ENCODE measurements at regions not wholly inside any gene's neighbourhood (a gene's known extent, or its start where the extent isn't known, plus 50 kb on each side); places are given as distances from the start of the nearest gene placed in this dataset.

DNA sequence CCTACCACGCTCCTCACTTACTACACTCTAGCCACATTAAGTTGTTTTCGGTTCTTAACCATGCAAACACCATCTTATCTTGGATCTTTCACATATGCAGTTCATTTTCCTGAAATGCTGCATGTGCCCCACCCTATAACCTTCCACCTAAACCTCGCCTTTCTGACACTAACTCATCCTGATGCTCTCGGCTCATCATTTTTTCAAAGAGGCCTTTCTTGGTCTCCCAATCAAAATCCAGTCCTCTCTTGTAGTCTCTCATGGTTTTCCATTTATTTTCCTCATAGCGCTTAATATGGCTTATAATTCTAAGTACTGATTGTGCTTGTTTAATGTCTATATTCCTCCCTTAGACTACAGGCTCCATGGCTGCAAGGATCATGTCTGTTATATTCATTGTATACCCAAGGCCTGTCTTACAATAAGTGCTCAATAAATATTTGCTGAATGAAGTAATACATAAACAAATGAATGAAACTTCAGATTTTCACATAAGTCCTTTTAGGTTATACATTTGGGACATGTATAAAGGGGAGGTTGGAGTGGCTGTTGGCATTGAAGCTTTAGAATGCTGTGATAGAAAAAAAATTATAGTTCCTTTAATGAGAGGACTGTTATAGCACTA, 79.2 kb upstream of the CDC42BPA start (continued):
- TF ChIP-seq, protein P1, sequence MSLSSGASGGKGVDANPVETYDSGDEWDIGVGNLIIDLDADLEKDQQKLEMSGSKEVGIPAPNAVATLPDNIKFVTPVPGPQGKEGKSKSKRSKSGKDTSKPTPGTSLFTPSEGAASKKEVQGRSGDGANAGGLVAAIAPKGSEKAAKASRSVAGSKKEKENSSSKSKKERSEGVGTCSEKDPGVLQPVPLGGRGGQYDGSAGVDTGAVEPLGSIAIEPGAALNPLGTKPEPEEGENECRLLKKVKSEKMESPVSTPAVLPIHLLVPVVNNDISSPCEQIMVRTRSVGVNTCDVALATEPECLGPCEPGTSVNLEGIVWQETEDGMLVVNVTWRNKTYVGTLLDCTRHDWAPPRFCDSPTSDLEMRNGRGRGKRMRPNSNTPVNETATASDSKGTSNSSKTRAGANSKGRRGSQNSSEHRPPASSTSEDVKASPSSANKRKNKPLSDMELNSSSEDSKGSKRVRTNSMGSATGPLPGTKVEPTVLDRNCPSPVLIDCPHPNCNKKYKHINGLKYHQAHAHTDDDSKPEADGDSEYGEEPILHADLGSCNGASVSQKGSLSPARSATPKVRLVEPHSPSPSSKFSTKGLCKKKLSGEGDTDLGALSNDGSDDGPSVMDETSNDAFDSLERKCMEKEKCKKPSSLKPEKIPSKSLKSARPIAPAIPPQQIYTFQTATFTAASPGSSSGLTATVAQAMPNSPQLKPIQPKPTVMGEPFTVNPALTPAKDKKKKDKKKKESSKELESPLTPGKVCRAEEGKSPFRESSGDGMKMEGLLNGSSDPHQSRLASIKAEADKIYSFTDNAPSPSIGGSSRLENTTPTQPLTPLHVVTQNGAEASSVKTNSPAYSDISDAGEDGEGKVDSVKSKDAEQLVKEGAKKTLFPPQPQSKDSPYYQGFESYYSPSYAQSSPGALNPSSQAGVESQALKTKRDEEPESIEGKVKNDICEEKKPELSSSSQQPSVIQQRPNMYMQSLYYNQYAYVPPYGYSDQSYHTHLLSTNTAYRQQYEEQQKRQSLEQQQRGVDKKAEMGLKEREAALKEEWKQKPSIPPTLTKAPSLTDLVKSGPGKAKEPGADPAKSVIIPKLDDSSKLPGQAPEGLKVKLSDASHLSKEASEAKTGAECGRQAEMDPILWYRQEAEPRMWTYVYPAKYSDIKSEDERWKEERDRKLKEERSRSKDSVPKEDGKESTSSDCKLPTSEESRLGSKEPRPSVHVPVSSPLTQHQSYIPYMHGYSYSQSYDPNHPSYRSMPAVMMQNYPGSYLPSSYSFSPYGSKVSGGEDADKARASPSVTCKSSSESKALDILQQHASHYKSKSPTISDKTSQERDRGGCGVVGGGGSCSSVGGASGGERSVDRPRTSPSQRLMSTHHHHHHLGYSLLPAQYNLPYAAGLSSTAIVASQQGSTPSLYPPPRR (CRISPR knock-in tag; IDR thresholded peaks at IDR 0.05; ENCODE audit: borderline replicate concordance) = 0 out of 2 replicates have a peak, but pooled peaks have one; percentile 52
- no peak for TF ChIP-seq HINFP (tag; conservative IDR thresholded peaks at IDR 0.05; ENCODE audit: low read depth)
- TF ChIP-seq ZNF696 (CRISPR knock-in tag; conservative IDR thresholded peaks at IDR 0.05) = no peak
- peak in 1 of 2 experiments; percentile 45; a peak in 1 of 4 replicates for TF ChIP-seq TEAD1 (CRISPR knock-in tag; IDR thresholded peaks at IDR 0.05)
- TF ChIP-seq, protein P2, sequence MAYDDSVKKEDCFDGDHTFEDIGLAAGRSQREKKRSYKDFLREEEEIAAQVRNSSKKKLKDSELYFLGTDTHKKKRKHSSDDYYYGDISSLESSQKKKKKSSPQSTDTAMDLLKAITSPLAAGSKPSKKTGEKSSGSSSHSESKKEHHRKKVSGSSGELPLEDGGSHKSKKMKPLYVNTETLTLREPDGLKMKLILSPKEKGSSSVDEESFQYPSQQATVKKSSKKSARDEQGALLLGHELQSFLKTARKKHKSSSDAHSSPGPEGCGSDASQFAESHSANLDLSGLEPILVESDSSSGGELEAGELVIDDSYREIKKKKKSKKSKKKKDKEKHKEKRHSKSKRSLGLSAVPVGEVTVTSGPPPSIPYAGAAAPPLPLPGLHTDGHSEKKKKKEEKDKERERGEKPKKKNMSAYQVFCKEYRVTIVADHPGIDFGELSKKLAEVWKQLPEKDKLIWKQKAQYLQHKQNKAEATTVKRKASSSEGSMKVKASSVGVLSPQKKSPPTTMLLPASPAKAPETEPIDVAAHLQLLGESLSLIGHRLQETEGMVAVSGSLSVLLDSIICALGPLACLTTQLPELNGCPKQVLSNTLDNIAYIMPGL (CRISPR knock-in tag; IDR thresholded peaks at IDR 0.05) = 0 out of 2 replicates have a peak, but pooled peaks have one; percentile 13
- peak; percentile 60 for TF ChIP-seq MECOM (CRISPR knock-in tag; IDR thresholded peaks at IDR 0.05)
- TF ChIP-seq FOXP4 (CRISPR knock-in tag; IDR thresholded peaks at IDR 0.05; ENCODE audit: borderline replicate concordance) = no peak
- TF ChIP-seq EP300 (IDR thresholded peaks at IDR 0.05; ENCODE audit: low read length) = peak; percentile 10; the same call in 1 of the 2 replicates
- 0 out of 4 replicates have a peak, but pooled peaks of 1 of the 2 experiments have one; percentile 65 for TF ChIP-seq TBL1XR1 (IDR thresholded peaks at IDR 0.05; ENCODE audit: low read length in 2 of 2)
- TF ChIP-seq OTX1 (CRISPR knock-in tag; IDR thresholded peaks at IDR 0.05) = peak; percentile 87; the same call in 1 of the 2 replicates
- TF ChIP-seq GTF2A2 (tag; IDR thresholded peaks at IDR 0.05) = no peak
- peak; percentile 27; the same call in 1 of the 2 replicates for TF ChIP-seq HDGF (IDR thresholded peaks at IDR 0.05)
- TF ChIP-seq, protein P3, sequence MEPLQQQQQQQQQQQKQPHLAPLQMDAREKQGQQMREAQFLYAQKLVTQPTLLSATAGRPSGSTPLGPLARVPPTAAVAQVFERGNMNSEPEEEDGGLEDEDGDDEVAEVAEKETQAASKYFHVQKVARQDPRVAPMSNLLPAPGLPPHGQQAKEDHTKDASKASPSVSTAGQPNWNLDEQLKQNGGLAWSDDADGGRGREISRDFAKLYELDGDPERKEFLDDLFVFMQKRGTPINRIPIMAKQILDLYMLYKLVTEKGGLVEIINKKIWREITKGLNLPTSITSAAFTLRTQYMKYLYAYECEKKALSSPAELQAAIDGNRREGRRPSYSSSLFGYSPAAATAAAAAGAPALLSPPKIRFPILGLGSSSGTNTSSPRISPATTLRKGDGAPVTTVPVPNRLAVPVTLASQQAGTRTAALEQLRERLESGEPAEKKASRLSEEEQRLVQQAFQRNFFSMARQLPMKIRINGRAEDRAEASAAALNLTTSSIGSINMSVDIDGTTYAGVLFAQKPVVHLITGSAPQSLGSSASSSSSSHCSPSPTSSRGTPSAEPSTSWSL (CRISPR knock-in tag; IDR thresholded peaks at IDR 0.05; ENCODE audit: borderline replicate concordance) = no peak
